ENCODE measurements at regions not wholly inside any gene's neighbourhood (a gene's known extent, or its start where the extent isn't known, plus 50 kb on each side); places are given as distances from the start of the nearest gene placed in this dataset.

- H4K20me1 ChIP-seq (ENCODE audit: insufficient read depth, poor library complexity, severe bottlenecking) = no peaks in the 10 kb centered on the region
- no peaks in the 10 kb centered on the region for H3K79me2 ChIP-seq
- H2AFZ ChIP-seq = no peak overlapping the region
- H3K9me2 ChIP-seq (replicated peaks; ENCODE audit: insufficient read depth) = no peaks in the 10 kb centered on the region
- DNase-seq (ENCODE audit: low spot score) = no peak
- H3K4me1 ChIP-seq (ENCODE audit: insufficient read depth) = no peaks in the 10 kb centered on the region
- H3K27me3 ChIP-seq = no peaks in the 10 kb centered on the region
- H3K4me3 ChIP-seq = no peak overlapping the region
- H3K9me3 ChIP-seq (ENCODE audit: low read depth) = no peaks in the 10 kb centered on the region
- H3K36me3 ChIP-seq (replicated peaks; ENCODE audit: insufficient read depth, low read depth) = no peaks in the 10 kb centered on the region
- no peak overlapping the region for H3K27ac ChIP-seq
- TF ChIP-seq EZH2 (IDR thresholded peaks at IDR 0.05; ENCODE audit: borderline replicate concordance) (no peak), EZH2phosphoT487 (IDR thresholded peaks at IDR 0.05; ENCODE audit: low read depth, severe bottlenecking, unreplicated experiment) (no peak), CTCF (IDR thresholded peaks at IDR 0.05; ENCODE audit: poor library complexity) (no peak)
- no peak overlapping the region for H3K4me2 ChIP-seq
- 82% methylated on average over 3 of the region's 3 CpGs for WGBS (ENCODE audit: low lambda C conversion rate, missing lambda C conversion rate)
Measured at GRCh38 chr4:187919966-187920365, 75.6 kb upstream of the ZFP42 start.

GRCh38 chr4:187921946-187922623 lies 73.5 kb upstream of the ZFP42 start:
- DNase-seq (ENCODE audit: low spot score) = peak; percentile 25
- TF ChIP-seq EZH2 (IDR thresholded peaks at IDR 0.05; ENCODE audit: borderline replicate concordance) = no peak
- no peak for TF ChIP-seq CTCF (IDR thresholded peaks at IDR 0.05; ENCODE audit: poor library complexity)
- Histone ChIP-seq H3K9me3 (ENCODE audit: low read depth) (no peaks in the 10 kb centered on the region), H3K4me2 (peak overlapping the region; percentile 1), H3K36me3 (replicated peaks; ENCODE audit: insufficient read depth, low read depth) (no peaks in the 10 kb centered on the region), H3K4me1 (ENCODE audit: insufficient read depth) (no peaks in the 10 kb centered on the region), H3K27me3 (no peaks in the 10 kb centered on the region), H3K79me2 (no peaks in the 10 kb centered on the region), H4K20me1 (ENCODE audit: insufficient read depth, poor library complexity, severe bottlenecking) (no peaks in the 10 kb centered on the region), H3K27ac (peak overlapping the region; percentile 33), H2AFZ (no peak overlapping the region), H3K4me3 (no peak overlapping the region), H3K9me2 (replicated peaks; ENCODE audit: insufficient read depth) (no peaks in the 10 kb centered on the region)
- WGBS (ENCODE audit: low lambda C conversion rate, missing lambda C conversion rate) = 59% methylated on average over 8 of the region's 8 CpGs

GRCh38 chr4:187929024-187929423 lies 66.5 kb upstream of the ZFP42 start:
- H3K79me2 ChIP-seq = no peaks in the 10 kb centered on the region
- no peaks in the 10 kb centered on the region for H3K36me3 ChIP-seq (replicated peaks; ENCODE audit: insufficient read depth, low read depth)
- H2AFZ ChIP-seq = no peak overlapping the region
- no peak overlapping the region for H3K4me3 ChIP-seq
- H3K27ac ChIP-seq = no peak overlapping the region
- H3K9me3 ChIP-seq (ENCODE audit: low read depth) = no peaks in the 10 kb centered on the region
- TF ChIP-seq EZH2 (IDR thresholded peaks at IDR 0.05; ENCODE audit: borderline replicate concordance) = no peak
- peak; percentile 8 for TF ChIP-seq CTCF (IDR thresholded peaks at IDR 0.05; ENCODE audit: poor library complexity)
- TF ChIP-seq EZH2phosphoT487 (IDR thresholded peaks at IDR 0.05; ENCODE audit: low read depth, severe bottlenecking, unreplicated experiment) = no peak
- H3K9me2 ChIP-seq (replicated peaks; ENCODE audit: insufficient read depth) = no peaks in the 10 kb centered on the region
- DNase-seq (ENCODE audit: low spot score) = no peak
- H3K4me1 ChIP-seq (ENCODE audit: insufficient read depth) = peaks cover 7% of the 10 kb centered on the region
- no peak overlapping the region for H3K4me2 ChIP-seq
- no peaks in the 10 kb centered on the region for H3K27me3 ChIP-seq
- 80% methylated on average over 7 of the region's 7 CpGs for WGBS (ENCODE audit: low lambda C conversion rate, missing lambda C conversion rate)
- no peaks in the 10 kb centered on the region for H4K20me1 ChIP-seq (ENCODE audit: insufficient read depth, poor library complexity, severe bottlenecking)

Data from hepatocyte (in vitro differentiated cells).